IMR-90 (cell line): ENCODE measurements at regions not wholly inside any gene's neighbourhood (a gene's known extent, or its start where the extent isn't known, plus 50 kb on each side); places are given as distances from the start of the nearest gene placed in this dataset.

Experiments
- ATAC-seq: fragments of 200-7000 bp; cut with Tn5 transposase; 2 replicates; pipeline ENCODE4 v1.9.1; 2020; ENCODE audit warnings: low read depth, mild to moderate bottlenecking, moderate library complexity
- BruUV-seq: library from RNA; stranded (reverse); fragments of 400-500 nt; replicated peaks from 2 replicates; lab custom pipeline; 2021; lab: Mats Ljungman, UMichigan
- CTCF ChIA-PET: fragments of 300-600 bp; formaldehyde crosslinking; extraction: SDS; loops from one replicate; lab custom pipeline; 2021; ENCODE audit warnings: antibody characterized with exemption; lab: Yijun Ruan, JAX
- POLR2A ChIA-PET: fragments of 300-600 bp; sonication (Branson Sonifier 250); formaldehyde crosslinking; loops from one replicate; lab custom pipeline; 2022; ENCODE audit warnings: antibody characterized with exemption; ENCODE audit not compliant: unreplicated experiment; lab: Charles Lee
- DNase-seq: peaks from one replicate; pipeline ENCODE4 v3.0.0; 2013
- H2AFZ ChIP-seq: replicated peaks from 2 replicates; pipeline ENCODE3; 2013; ENCODE audit warnings: low read length, mild to moderate bottlenecking; ENCODE audit not compliant: poor library complexity
- H2AK5ac ChIP-seq: 2 replicates; pipeline ENCODE4 v1.6.1; 2013; ENCODE audit warnings: low read depth, low read length, inconsistent platforms
- H2AK9ac ChIP-seq: replicated peaks from 2 replicates; pipeline ENCODE3; 2013; ENCODE audit warnings: mild to moderate bottlenecking, low read depth, low read length, moderate library complexity; ENCODE audit not compliant: poor library complexity
- H2BK120ac ChIP-seq: 2 replicates; pipeline ENCODE4 v1.6.1; 2013; ENCODE audit warnings: low read depth, low read length, inconsistent platforms
- H2BK15ac ChIP-seq: 3 replicates; pipeline ENCODE4 v1.6.1; 2013; ENCODE audit warnings: low read depth, low read length, inconsistent platforms
- H2BK20ac ChIP-seq: 2 replicates; pipeline ENCODE4 v1.6.1; 2013; ENCODE audit warnings: low read depth, mild to moderate bottlenecking, inconsistent platforms, low read length, moderate library complexity
- H2BK5ac ChIP-seq: 2 replicates; pipeline ENCODE4 v1.6.1; 2013; ENCODE audit warnings: mild to moderate bottlenecking, low read depth, low read length, inconsistent platforms; ENCODE audit not compliant: poor library complexity, severe bottlenecking
- H3K14ac ChIP-seq: replicated peaks from 2 replicates; pipeline ENCODE4 v1.6.1; 2013; ENCODE audit warnings: low read depth, low read length, inconsistent platforms
- H3K18ac ChIP-seq: 2 replicates; pipeline ENCODE4 v1.6.1; 2013; ENCODE audit warnings: low read depth, low read length, control low read depth
- H3K23ac ChIP-seq: 2 replicates; pipeline ENCODE4 v1.6.1; 2013; ENCODE audit warnings: low read depth, low read length, inconsistent platforms
- H3K27ac ChIP-seq: 2 replicates; pipeline ENCODE4 v1.5.1; 2013; ENCODE audit warnings: mild to moderate bottlenecking, control low read depth, low read length; ENCODE audit not compliant: insufficient read depth
- H3K27me3 ChIP-seq: 2 replicates; pipeline ENCODE4 v1.6.1; 2013; ENCODE audit warnings: low read length; ENCODE audit not compliant: control insufficient read depth, insufficient read depth
- H3K36me3 ChIP-seq: 2 replicates; pipeline ENCODE4 v1.6.1; 2013; ENCODE audit warnings: low read length, mixed read lengths; ENCODE audit not compliant: control insufficient read depth, insufficient read depth
- H3K4ac ChIP-seq: 2 replicates; pipeline ENCODE4 v1.6.1; 2013; ENCODE audit warnings: low read depth, low read length, inconsistent platforms
- H3K4me1 ChIP-seq: 2 replicates; pipeline ENCODE4 v1.6.1; 2013; ENCODE audit warnings: low read length, mixed read lengths; ENCODE audit not compliant: control insufficient read depth, insufficient read depth
- H3K4me2 ChIP-seq: 2 replicates; pipeline ENCODE4 v1.6.1; 2013; ENCODE audit warnings: low read depth, mild to moderate bottlenecking, control low read depth, low read length, moderate library complexity
- H3K4me3 ChIP-seq: 2 replicates; pipeline ENCODE4 v1.5.1; 2013; ENCODE audit warnings: low read depth, mild to moderate bottlenecking, control low read depth, low read length, moderate library complexity; ENCODE audit not compliant: insufficient read depth
- H3K56ac ChIP-seq: 2 replicates; pipeline ENCODE4 v1.6.1; 2013; ENCODE audit warnings: low read length, inconsistent platforms; ENCODE audit not compliant: insufficient read depth; ENCODE audit errors: extremely low read depth
- H3K79me1 ChIP-seq, 2 experiments: 2 replicates each; pipeline ENCODE4 v1.6.1; 2013; ENCODE audit warnings: low read length in 2 of 2, inconsistent platforms in 1 of 2, low read depth in 1 of 2
- H3K9ac ChIP-seq: 2 replicates; pipeline ENCODE4 v1.6.1; 2013; ENCODE audit warnings: low read depth, low read length, control low read depth
- H3K9me1 ChIP-seq: 2 replicates; pipeline ENCODE4 v1.6.1; 2013; ENCODE audit warnings: low read length, inconsistent platforms; ENCODE audit not compliant: insufficient read depth
- H3K9me3 ChIP-seq: 2 replicates; pipeline ENCODE4 v1.6.1; 2013; ENCODE audit warnings: low read length; ENCODE audit not compliant: control insufficient read depth, insufficient read depth
- H4K20me1 ChIP-seq: 2 replicates; pipeline ENCODE4 v1.6.1; 2013; ENCODE audit warnings: low read length, inconsistent platforms; ENCODE audit not compliant: insufficient read depth
- H4K5ac ChIP-seq: 2 replicates; pipeline ENCODE4 v1.6.1; 2013; ENCODE audit warnings: mild to moderate bottlenecking, low read depth, low read length, control low read depth
- H4K8ac ChIP-seq, 2 experiments: 2 replicates each; pipeline ENCODE4 v1.6.1; 2013; ENCODE audit warnings: low read depth in 2 of 2, low read length in 2 of 2, control low read depth in 1 of 2, inconsistent platforms in 1 of 2
- H4K91ac ChIP-seq: 2 replicates; pipeline ENCODE4 v1.6.1; 2013; ENCODE audit warnings: low read depth, low read length, inconsistent platforms; ENCODE audit not compliant: insufficient read depth
- BHLHE40 ChIP-seq: fragments of 150-350 bp; IDR thresholded peaks from 2 replicates; pipeline ENCODE4 v1.6.1; 2016; ENCODE audit warnings: mild to moderate bottlenecking, low read depth, low read length
- CHD1 ChIP-seq: IDR thresholded peaks from 2 replicates; pipeline ENCODE4 v1.6.1; 2012; ENCODE audit warnings: low read depth, low read length, improper control_type of control experiment
- ELK1 ChIP-seq: fragments of 150-350 bp; IDR thresholded peaks from 2 replicates; pipeline ENCODE4 v1.6.1; 2016; ENCODE audit warnings: low read depth, mild to moderate bottlenecking, low read length, moderate library complexity, borderline replicate concordance
- FOS ChIP-seq: fragments of 150-350 bp; IDR thresholded peaks from 2 replicates; pipeline ENCODE4 v1.6.1; 2016; ENCODE audit warnings: low read depth, low read length
- MAZ ChIP-seq: IDR thresholded peaks from 2 replicates; pipeline ENCODE4 v1.6.1; 2012; ENCODE audit warnings: low read depth, mild to moderate bottlenecking, low read length, improper control_type of control experiment, moderate library complexity, borderline replicate concordance
- MXI1 ChIP-seq: IDR thresholded peaks from 2 replicates; pipeline ENCODE4 v1.6.1; 2012; ENCODE audit warnings: low read depth, mild to moderate bottlenecking, low read length, moderate library complexity, borderline replicate concordance
- NFE2L2 ChIP-seq: fragments of 150-350 bp; IDR thresholded peaks from 2 replicates; pipeline ENCODE4 v1.6.1; 2016; ENCODE audit warnings: low read depth, mild to moderate bottlenecking, low read length
- POLR2A ChIP-seq: IDR thresholded peaks from 2 replicates; pipeline ENCODE4 v1.6.1; 2012; ENCODE audit warnings: mild to moderate bottlenecking, low read depth, low read length
- RAD21 ChIP-seq: IDR thresholded peaks from 2 replicates; pipeline ENCODE4 v1.6.1; 2012; ENCODE audit warnings: low read length, improper control_type of control experiment
- RCOR1 ChIP-seq: IDR thresholded peaks from 2 replicates; pipeline ENCODE4 v1.6.1; 2012; ENCODE audit warnings: mild to moderate bottlenecking, low read length, improper control_type of control experiment; ENCODE audit not compliant: insufficient replicate concordance
- WGBS, 2 experiments: methylation state at CpG; one replicate each; pipeline versions ENCODE4 v1.1.5 to v1.1.7; 2013; ENCODE audit warnings: missing lambda C conversion rate in 2 of 2; ENCODE audit not compliant: insufficient read length in 1 of 2; ENCODE audit errors: extremely low coverage in 2 of 2; 5-methylcytosine and 5-hydroxymethylcytosine counted together
- dilution Hi-C: fragments of 300-500 bp; cut with HindIII; formaldehyde crosslinking; loops from one replicate; pipeline ENCODE4 v1.14.3; 2018; ENCODE audit warnings: low sequenced_read_pairs; ENCODE audit not compliant: unreplicated experiment
- in situ Hi-C: fragments of 300-500 bp; cut with MboI; formaldehyde crosslinking; loops from 3 replicates; pipeline ENCODE4 v1.14.3; 2019; ENCODE audit warnings: low sequenced_read_pairs, inconsistent platforms, mixed read lengths
- intact Hi-C: fragments of 100-400 bp; cut with micrococcal nuclease; formaldehyde crosslinking; loops from 2 replicates; pipeline ENCODE4 v1.10.0; 2022
- TF ChIP-seq, protein P1 (sequence below): fragments of 150-350 bp; IDR thresholded peaks from 2 replicates; pipeline ENCODE4 v1.6.1; 2017; ENCODE audit warnings: mild to moderate bottlenecking, antibody characterized with exemption, low read length, low read depth
- TF ChIP-seq, protein P2 (sequence below): conservative IDR thresholded peaks from 2 replicates; pipeline ENCODE4 v1.5.1; 2012; ENCODE audit warnings: mild to moderate bottlenecking, low read depth, low read length, improper control_type of control experiment

DNA sequence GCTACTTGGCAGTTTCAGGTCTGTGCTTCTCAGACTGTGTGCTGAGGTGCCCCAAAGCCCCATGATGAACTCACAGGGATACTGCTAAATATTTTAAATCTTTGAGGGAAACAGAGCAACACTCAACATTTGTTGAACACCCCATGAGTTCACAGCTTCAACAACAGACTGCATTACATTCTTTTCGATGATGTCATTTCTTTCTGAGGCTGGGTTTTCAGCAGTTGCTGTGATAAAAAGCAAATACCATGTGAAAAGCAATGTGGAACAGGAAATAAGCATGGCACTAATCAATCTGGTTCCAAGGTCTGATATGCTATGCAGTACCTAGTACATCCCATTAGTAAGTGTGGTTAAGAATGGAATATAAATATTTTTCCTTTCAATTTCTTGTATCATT, 82.7 kb downstream of the RPL27A start:
- CTCF ChIA-PET, result no interaction called here
- DNase-seq, result peak; percentile 85

More for the DNA sequence above, 82.7 kb downstream of the RPL27A start:
- peak overlapping the region; percentile 13; the same call in 1 of the 2 replicates for H3K4me2 ChIP-seq
- WGBS, 2 experiments, result no CpG with 5 or more reads among the region's 1 CpG
- intact Hi-C loops (loop anchor here (5.0 kb wide), 1 partner anchor 48 kb away; no protein-coding TSS in a partner anchor), in situ Hi-C loops (no loop called here), dilution Hi-C loops (no loop called here)
- no peak overlapping the region for H3K9ac ChIP-seq
- peak overlapping the region; percentile 48 for H3K27ac ChIP-seq
- H2AFZ ChIP-seq, result no peak overlapping the region
- H3K4me1 ChIP-seq, result peaks cover 39% of the 10 kb centered on the region
- POLR2A ChIA-PET, result no interaction called here
- no peak overlapping the region for H3K4me3 ChIP-seq
- H4K8ac ChIP-seq, result peak overlapping the region in 1 of 2 experiments; percentile 56; a peak in 1 of 4 replicates
- no peak for TF ChIP-seq POLR2A
- TF ChIP-seq CHD1, result no peak
- TF ChIP-seq, protein P1, sequence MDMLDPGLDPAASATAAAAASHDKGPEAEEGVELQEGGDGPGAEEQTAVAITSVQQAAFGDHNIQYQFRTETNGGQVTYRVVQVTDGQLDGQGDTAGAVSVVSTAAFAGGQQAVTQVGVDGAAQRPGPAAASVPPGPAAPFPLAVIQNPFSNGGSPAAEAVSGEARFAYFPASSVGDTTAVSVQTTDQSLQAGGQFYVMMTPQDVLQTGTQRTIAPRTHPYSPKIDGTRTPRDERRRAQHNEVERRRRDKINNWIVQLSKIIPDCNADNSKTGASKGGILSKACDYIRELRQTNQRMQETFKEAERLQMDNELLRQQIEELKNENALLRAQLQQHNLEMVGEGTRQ, result no peak
- no peak for TF ChIP-seq MAZ
- no peak for TF ChIP-seq NFE2L2
- no peak for TF ChIP-seq RAD21
- TF ChIP-seq, protein P2, sequence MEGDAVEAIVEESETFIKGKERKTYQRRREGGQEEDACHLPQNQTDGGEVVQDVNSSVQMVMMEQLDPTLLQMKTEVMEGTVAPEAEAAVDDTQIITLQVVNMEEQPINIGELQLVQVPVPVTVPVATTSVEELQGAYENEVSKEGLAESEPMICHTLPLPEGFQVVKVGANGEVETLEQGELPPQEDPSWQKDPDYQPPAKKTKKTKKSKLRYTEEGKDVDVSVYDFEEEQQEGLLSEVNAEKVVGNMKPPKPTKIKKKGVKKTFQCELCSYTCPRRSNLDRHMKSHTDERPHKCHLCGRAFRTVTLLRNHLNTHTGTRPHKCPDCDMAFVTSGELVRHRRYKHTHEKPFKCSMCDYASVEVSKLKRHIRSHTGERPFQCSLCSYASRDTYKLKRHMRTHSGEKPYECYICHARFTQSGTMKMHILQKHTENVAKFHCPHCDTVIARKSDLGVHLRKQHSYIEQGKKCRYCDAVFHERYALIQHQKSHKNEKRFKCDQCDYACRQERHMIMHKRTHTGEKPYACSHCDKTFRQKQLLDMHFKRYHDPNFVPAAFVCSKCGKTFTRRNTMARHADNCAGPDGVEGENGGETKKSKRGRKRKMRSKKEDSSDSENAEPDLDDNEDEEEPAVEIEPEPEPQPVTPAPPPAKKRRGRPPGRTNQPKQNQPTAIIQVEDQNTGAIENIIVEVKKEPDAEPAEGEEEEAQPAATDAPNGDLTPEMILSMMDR, result no peak
- TF ChIP-seq BHLHE40, result no peak
- 0 out of 2 replicates have a peak, but pooled peaks have one; percentile 50 for TF ChIP-seq MXI1
- peak; percentile 29; the same call in 1 of the 2 replicates for TF ChIP-seq FOS
- no peak for TF ChIP-seq RCOR1
- no peak for TF ChIP-seq ELK1
- H2AK5ac ChIP-seq, result peak overlapping the region; percentile 80
- H2BK5ac ChIP-seq, result peak overlapping the region; percentile 64
- H3K18ac ChIP-seq, result peak overlapping the region; percentile 59
- H3K9me3 ChIP-seq, result no peaks in the 10 kb centered on the region
- H3K27me3 ChIP-seq, result no peaks in the 10 kb centered on the region
- H4K91ac ChIP-seq, result peak overlapping the region; percentile 54
- peak overlapping the region; percentile 13; the same call in 1 of the 2 replicates for H4K5ac ChIP-seq
- 0 out of 3 replicates have a peak overlapping the region, but pooled peaks have one; percentile 7 for H2BK15ac ChIP-seq
- H2BK20ac ChIP-seq, result peak overlapping the region; percentile 59; the same call in 1 of the 2 replicates
- H2AK9ac ChIP-seq, result peak overlapping the region; percentile 14
- H4K20me1 ChIP-seq, result peaks cover 28% of the 10 kb centered on the region; the same call in 1 of the 2 replicates
- ATAC-seq, result peak; percentile 42
- H3K4ac ChIP-seq, result peak overlapping the region; percentile 68
- 0 out of 2 replicates have a peak overlapping the region, but pooled peaks have one; percentile 11 for H3K23ac ChIP-seq
- peak overlapping the region; percentile 47; the same call in 1 of the 2 replicates for H3K14ac ChIP-seq
- H3K36me3 ChIP-seq, result no peaks in the 10 kb centered on the region
- peaks cover 49 to 74% of the 10 kb centered on the region in 2 experiments for H3K79me1 ChIP-seq
- peak overlapping the region; percentile 64 for H2BK120ac ChIP-seq
- H3K56ac ChIP-seq, result 0 out of 2 replicates have a peak overlapping the region, but pooled peaks have one; percentile 5
- BruUV-seq, result no TSS peak
- H3K9me1 ChIP-seq, result peaks cover 26% of the 10 kb centered on the region
